Liver (tissue), 3 donors: ENCODE measurements at regions not wholly inside any gene's neighbourhood (a gene's known extent, or its start where the extent isn't known, plus 50 kb on each side); places are given as distances from the start of the nearest gene placed in this dataset.

ENCODE experiments used
- CTCF ChIP-seq: fragments of 150-350 bp; IDR thresholded peaks from 2 replicates; pipeline ENCODE4 v1.5.1; 2017; ENCODE audit warnings: improper control_type of control experiment, low read depth, low read length; ENCODE audit not compliant: missing input control
- FOXA1 ChIP-seq: IDR thresholded peaks from 2 replicates; pipeline ENCODE4 v1.6.1; 2016; ENCODE audit warnings: antibody characterized with exemption
- JUND ChIP-seq, 2 donors: IDR thresholded peaks; 2 replicates each; pipeline ENCODE4 v1.6.1; 2016; ENCODE audit warnings: antibody characterized with exemption in 2 of 2
- NR2F2 ChIP-seq: IDR thresholded peaks from 2 replicates; pipeline ENCODE4 v1.6.1; 2016; ENCODE audit warnings: antibody characterized with exemption
- RAD21 ChIP-seq, 2 donors: IDR thresholded peaks; 2 replicates each; pipeline ENCODE4 v1.6.1; 2016; ENCODE audit warnings: antibody characterized with exemption in 2 of 2, mild to moderate bottlenecking in 2 of 2
- RXRA ChIP-seq, 2 donors: IDR thresholded peaks; 2 replicates each; pipeline ENCODE4 v1.6.1; 2017 to 2018; ENCODE audit warnings: antibody characterized with exemption in 2 of 2, mild to moderate bottlenecking in 1 of 2
- YY1 ChIP-seq: IDR thresholded peaks from 2 replicates; pipeline ENCODE4 v1.6.1; 2016; ENCODE audit warnings: antibody characterized with exemption, mild to moderate bottlenecking
- donor health status: healthy.
- donor health status: healthy.

- TF ChIP-seq CTCF (no peak), YY1 (no peak), NR2F2 (no peak), RXRA (IDR thresholded peaks at IDR 0.05) (no peak), RAD21 (IDR thresholded peaks at IDR 0.05) (no peak), JUND (IDR thresholded peaks at IDR 0.05) (no peak), FOXA1 (no peak)
These were observed 89.3 kb downstream of the GAS1 start for GRCh38 chr9:86858009-86858408.
